PC-9 (cell line): ENCODE measurements at regions not wholly inside any gene's neighbourhood (a gene's known extent, or its start where the extent isn't known, plus 50 kb on each side); places are given as distances from the start of the nearest gene placed in this dataset.
A peak's percentile ranks its signal among the peaks of the same experiment; 100 is the strongest.

Experiments
- BruUV-seq: library from RNA; stranded (reverse); fragments of 400-500 nt; replicated peaks from 2 replicates; lab custom pipeline; 2021; lab: Mats Ljungman, UMichigan
- CTCF ChIA-PET: fragments of 300-600 bp; sonication (Branson Sonifier 250); formaldehyde crosslinking; loops from one replicate; lab custom pipeline; 2022; ENCODE audit warnings: antibody characterized with exemption; lab: Charles Lee
- POLR2A ChIA-PET: fragments of 300-600 bp; sonication (Branson Sonifier 250); formaldehyde crosslinking; loops from one replicate; lab custom pipeline; 2022; ENCODE audit warnings: antibody characterized with exemption; ENCODE audit not compliant: unreplicated experiment; lab: Charles Lee
- DNase-seq, 2 experiments: peaks; one replicate each; pipeline versions ENCODE4 v3.0.0 to v3.0.0-alpha.2; 2015 to 2022; ENCODE audit warnings: mixed read lengths in 1 of 2
- H2AFZ ChIP-seq: fragments of 200-600 bp; sonication (generic); 2 replicates; pipeline ENCODE4 v1.8.1; 2017; ENCODE audit warnings: antibody characterized with exemption
- H3F3A ChIP-seq: fragments of 200-600 bp; sonication (generic); 2 replicates; pipeline ENCODE4 v1.8.1; 2017; ENCODE audit warnings: antibody characterized with exemption, mild to moderate bottlenecking, low read depth; ENCODE audit not compliant: insufficient read depth
- H3K27ac ChIP-seq: fragments of 200-600 bp; sonication (generic); 2 replicates; pipeline ENCODE4 v1.6.1; 2016; ENCODE audit warnings: mixed run types
- H3K27me3 ChIP-seq: fragments of 200-600 bp; sonication (generic); 2 replicates; pipeline ENCODE4 v1.6.1; 2016; ENCODE audit warnings: low read depth, mixed run types; ENCODE audit not compliant: insufficient read depth
- H3K36me3 ChIP-seq: fragments of 200-600 bp; sonication (generic); 2 replicates; pipeline ENCODE4 v1.6.1; 2016; ENCODE audit warnings: low read depth, mixed run types
- H3K4me1 ChIP-seq: fragments of 200-600 bp; sonication (generic); replicated peaks from 2 replicates; pipeline ENCODE4 v1.6.1; 2016; ENCODE audit warnings: mixed run types; ENCODE audit not compliant: insufficient read depth
- H3K4me2 ChIP-seq: fragments of 200-600 bp; sonication (generic); 2 replicates; pipeline ENCODE4 v1.6.1; 2017; ENCODE audit warnings: mixed run types
- H3K4me3 ChIP-seq: fragments of 200-600 bp; sonication (generic); 2 replicates; pipeline ENCODE4 v1.6.1; 2016; ENCODE audit warnings: mixed run types
- H3K79me2 ChIP-seq: fragments of 200-600 bp; sonication (generic); 2 replicates; pipeline ENCODE4 v1.6.1; 2017; ENCODE audit warnings: low read depth, mixed run types
- H3K9me2 ChIP-seq: fragments of 200-600 bp; sonication (generic); 2 replicates; pipeline ENCODE4 v1.8.1; 2017; ENCODE audit warnings: mild to moderate bottlenecking; ENCODE audit not compliant: insufficient read depth
- H3K9me3 ChIP-seq: fragments of 200-600 bp; sonication (generic); 2 replicates; pipeline ENCODE4 v1.8.1; 2016; ENCODE audit warnings: low read depth; ENCODE audit not compliant: insufficient read depth
- H4K20me1 ChIP-seq: fragments of 200-600 bp; sonication (generic); 2 replicates; pipeline ENCODE4 v1.8.1; 2017; ENCODE audit not compliant: insufficient read depth
- CTCF ChIP-seq: fragments of 200-600 bp; sonication (generic); conservative IDR thresholded peaks from 2 replicates; pipeline ENCODE4 v1.6.1; 2017; ENCODE audit warnings: mixed run types, antibody characterized with exemption, mild to moderate bottlenecking, moderate library complexity
- EZH2 ChIP-seq: fragments of 200-600 bp; sonication (generic); IDR thresholded peaks from 2 replicates; pipeline ENCODE4 v1.8.0; 2017; ENCODE audit warnings: antibody characterized with exemption, low read depth
- intact Hi-C: fragments of 100-400 bp; cut with micrococcal nuclease; formaldehyde crosslinking; loops from one replicate; pipeline ENCODE4 v1.10.0; 2022; ENCODE audit not compliant: unreplicated experiment

DNA sequence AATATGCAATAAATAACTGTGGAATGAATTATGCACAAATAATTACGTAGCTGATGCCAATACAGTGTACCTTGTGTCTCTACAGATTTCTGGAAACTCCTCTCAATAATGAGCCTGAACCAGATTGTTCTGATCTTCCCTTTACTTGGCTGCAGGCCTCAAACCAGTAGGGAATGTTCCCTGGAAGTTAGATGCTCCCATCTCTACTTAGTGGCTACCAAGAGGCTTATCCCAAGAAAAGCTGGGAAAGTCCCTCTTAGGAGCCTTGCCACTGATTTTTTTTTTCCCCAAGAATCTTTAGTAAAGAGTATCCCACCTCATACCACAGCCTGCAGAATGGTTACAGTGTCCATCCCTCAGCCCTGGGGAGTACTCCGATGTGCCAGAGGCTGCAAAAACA lies 702.1 kb downstream of the RFPL4B start:
- H3K27ac ChIP-seq, result no peak overlapping the region
- no peak overlapping the region for H3K4me2 ChIP-seq
- no peaks in the 10 kb centered on the region for H3K9me2 ChIP-seq
- peaks cover 6% of the 10 kb centered on the region; the same call in 1 of the 2 replicates for H3K4me1 ChIP-seq
- no peaks in the 10 kb centered on the region for H3K27me3 ChIP-seq
- intact Hi-C loops, result no loop called here
- H3F3A ChIP-seq, result no peaks in the 10 kb centered on the region
- BruUV-seq, result no TSS peak
- no peaks in the 10 kb centered on the region for H3K36me3 ChIP-seq
- H3K4me3 ChIP-seq, result no peak overlapping the region
- DNase-seq, result no peak
- POLR2A ChIA-PET, result no interaction called here
- TF ChIP-seq CTCF (no peak), EZH2 (no peak)
- 0 out of 2 replicates have a peak, but pooled peaks cover 3% of the 10 kb centered on the region for H3K9me3 ChIP-seq
- H3K79me2 ChIP-seq, result no peaks in the 10 kb centered on the region
- CTCF ChIA-PET, result no interaction called here
- H4K20me1 ChIP-seq, result no peaks in the 10 kb centered on the region
- no peak overlapping the region for H2AFZ ChIP-seq

DNA sequence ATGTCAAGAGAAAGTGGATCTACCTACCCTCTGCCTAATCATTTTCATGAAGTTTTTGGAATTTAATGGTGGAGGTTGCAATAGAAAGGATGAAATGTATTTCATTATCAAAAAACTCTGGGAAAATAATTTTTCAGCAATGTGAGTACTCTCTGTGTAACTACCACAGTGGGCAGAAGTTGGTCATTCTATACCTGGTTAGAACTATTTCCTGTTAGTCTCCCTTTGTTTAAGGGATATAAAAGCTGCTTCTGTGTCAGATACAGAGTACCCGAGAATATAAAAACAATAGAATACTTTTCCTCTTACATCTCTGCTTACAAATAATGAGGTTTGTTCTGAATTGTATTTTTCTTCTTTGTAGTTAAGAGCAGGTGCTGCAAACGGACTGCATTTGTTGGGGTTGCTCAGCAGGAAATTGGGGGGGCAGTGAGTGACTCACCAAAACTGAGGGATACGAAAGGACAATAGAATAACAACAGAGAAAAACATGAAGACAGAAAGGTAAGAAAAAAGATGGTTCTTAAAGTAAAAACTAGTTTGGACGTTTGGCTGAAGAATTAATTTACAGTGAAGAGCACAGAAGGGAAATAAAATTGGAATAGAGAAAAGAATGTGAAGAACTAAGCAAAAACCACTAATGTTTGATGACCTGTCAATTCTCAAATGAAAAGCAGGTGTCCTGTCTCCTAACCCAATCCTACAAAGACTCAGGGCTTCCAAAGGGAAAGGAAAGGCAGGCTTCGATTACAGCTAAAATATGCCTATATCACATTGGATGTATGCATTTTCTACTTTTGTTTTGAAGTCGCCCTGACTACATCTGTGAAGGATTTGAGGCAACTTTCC lies 703.1 kb downstream of the RFPL4B start:
- no peak overlapping the region for H3K4me3 ChIP-seq
- H3K36me3 ChIP-seq, result no peaks in the 10 kb centered on the region
- peak in 1 of 2 experiments; percentile 22 for DNase-seq
- CTCF ChIA-PET, result no interaction called here
- intact Hi-C loops, result no loop called here
- no peaks in the 10 kb centered on the region for H3K9me2 ChIP-seq
- 0 out of 2 replicates have a peak overlapping the region, but pooled peaks have one; percentile 2 for H2AFZ ChIP-seq
- no peaks in the 10 kb centered on the region for H3F3A ChIP-seq
- H3K4me1 ChIP-seq, result peaks cover 6% of the 10 kb centered on the region; the same call in 1 of the 2 replicates
- no peaks in the 10 kb centered on the region for H3K79me2 ChIP-seq
- H3K27me3 ChIP-seq, result no peaks in the 10 kb centered on the region
- POLR2A ChIA-PET, result no interaction called here
- H3K4me2 ChIP-seq, result 0 out of 2 replicates have a peak overlapping the region, but pooled peaks have one; percentile 4
- BruUV-seq, result no TSS peak
- TF ChIP-seq CTCF, result no peak
- TF ChIP-seq EZH2, result no peak
- no peaks in the 10 kb centered on the region for H4K20me1 ChIP-seq
- 0 out of 2 replicates have a peak, but pooled peaks cover 3% of the 10 kb centered on the region for H3K9me3 ChIP-seq
- no peak overlapping the region for H3K27ac ChIP-seq

DNA sequence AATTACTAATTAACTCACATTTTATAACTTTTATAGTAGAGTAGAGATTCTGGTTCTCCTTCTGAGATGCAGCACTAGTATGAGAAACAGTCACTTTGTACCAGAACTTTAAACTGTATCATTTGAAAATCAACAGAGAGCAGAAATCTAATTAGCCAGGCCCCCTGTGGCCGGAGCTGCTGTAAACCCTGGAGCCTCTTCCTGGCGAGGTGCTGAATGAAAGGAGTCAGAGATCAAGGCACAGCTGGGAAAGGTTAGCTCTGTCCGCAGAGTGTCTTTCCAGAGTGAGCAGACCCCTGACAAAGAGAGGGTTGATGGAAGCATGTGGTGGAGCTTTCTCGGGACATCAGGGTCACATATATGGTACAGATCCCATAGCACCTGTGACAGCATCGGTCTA lies 703.8 kb downstream of the RFPL4B start:
- no peaks in the 10 kb centered on the region for H4K20me1 ChIP-seq
- no peaks in the 10 kb centered on the region for H3K27me3 ChIP-seq
- H3K9me3 ChIP-seq, result 0 out of 2 replicates have a peak, but pooled peaks cover 3% of the 10 kb centered on the region
- no TSS peak for BruUV-seq
- H3K4me1 ChIP-seq, result peaks cover 6% of the 10 kb centered on the region; the same call in 1 of the 2 replicates
- no peaks in the 10 kb centered on the region for H3K9me2 ChIP-seq
- H3K27ac ChIP-seq, result no peak overlapping the region
- no peak overlapping the region for H3K4me3 ChIP-seq
- DNase-seq, result no peak
- ChIA-PET POLR2A (interaction anchor here (0.5 kb wide), 1 partner anchor 45 kb away, joined by 16 read pairs; no protein-coding TSS in a partner anchor), CTCF (no interaction called here)
- H3K4me2 ChIP-seq, result no peak overlapping the region
- TF ChIP-seq EZH2 (no peak), CTCF (no peak)
- H2AFZ ChIP-seq, result no peak overlapping the region
- intact Hi-C loops, result no loop called here
- no peaks in the 10 kb centered on the region for H3K79me2 ChIP-seq
- H3K36me3 ChIP-seq, result no peaks in the 10 kb centered on the region
- no peaks in the 10 kb centered on the region for H3F3A ChIP-seq
